GM12878 (cell line): ENCODE measurements at regions not wholly inside any gene's neighbourhood (a gene's known extent, or its start where the extent isn't known, plus 50 kb on each side); places are given as distances from the start of the nearest gene placed in this dataset.

ENCODE experiments used
- ASH2L ChIP-seq: fragments of 300-600, 200-600 bp; sonication (generic); IDR thresholded peaks from 2 replicates; pipeline ENCODE4 v1.6.1; 2017; ENCODE audit warnings: low read depth, mild to moderate bottlenecking, borderline replicate concordance
- BACH1 ChIP-seq: fragments of 450-650 bp; IDR thresholded peaks from 2 replicates; pipeline ENCODE4 v1.6.1; 2017; ENCODE audit warnings: mild to moderate bottlenecking, borderline replicate concordance
- CBFB ChIP-seq: IDR thresholded peaks from 2 replicates; pipeline ENCODE4 v1.6.1; 2016; ENCODE audit warnings: antibody characterized with exemption, low read depth
- FOS ChIP-seq: IDR thresholded peaks from 3 replicates; pipeline ENCODE4 v1.6.1; 2011; ENCODE audit warnings: borderline replicate concordance; ENCODE audit not compliant: insufficient read length; ENCODE audit errors: extremely low read depth
- MXI1 ChIP-seq: fragments of 150-350 bp; IDR thresholded peaks from 2 replicates; pipeline ENCODE4 v1.6.1; 2011; ENCODE audit warnings: low read depth, mild to moderate bottlenecking, inconsistent platforms, low read length, improper control_type of control experiment
- MYB ChIP-seq: fragments of 150-350 bp; IDR thresholded peaks from 2 replicates; pipeline ENCODE4 v1.6.1; 2014; ENCODE audit warnings: mild to moderate bottlenecking, low read depth, low read length, borderline replicate concordance
- TBL1XR1 ChIP-seq: IDR thresholded peaks from 2 replicates; pipeline ENCODE4 v1.6.1; 2012; ENCODE audit warnings: low read depth, low read length, improper control_type of control experiment
- TF ChIP-seq, protein P1 (sequence below): IDR thresholded peaks from 2 replicates; pipeline ENCODE4 v1.6.1; 2011; ENCODE audit warnings: mild to moderate bottlenecking, low read depth, low read length, moderate library complexity; ENCODE audit not compliant: insufficient replicate concordance
- TF ChIP-seq, protein P2 (sequence below): fragments of 450-650 bp; conservative IDR thresholded peaks from 2 replicates; pipeline ENCODE4 v1.6.1; 2017; ENCODE audit warnings: mild to moderate bottlenecking, moderate library complexity
- TF ChIP-seq, protein P3 (sequence below): IDR thresholded peaks from 2 replicates; pipeline ENCODE4 v1.6.1; 2012; ENCODE audit warnings: low read depth, low read length, improper control_type of control experiment

DNA sequence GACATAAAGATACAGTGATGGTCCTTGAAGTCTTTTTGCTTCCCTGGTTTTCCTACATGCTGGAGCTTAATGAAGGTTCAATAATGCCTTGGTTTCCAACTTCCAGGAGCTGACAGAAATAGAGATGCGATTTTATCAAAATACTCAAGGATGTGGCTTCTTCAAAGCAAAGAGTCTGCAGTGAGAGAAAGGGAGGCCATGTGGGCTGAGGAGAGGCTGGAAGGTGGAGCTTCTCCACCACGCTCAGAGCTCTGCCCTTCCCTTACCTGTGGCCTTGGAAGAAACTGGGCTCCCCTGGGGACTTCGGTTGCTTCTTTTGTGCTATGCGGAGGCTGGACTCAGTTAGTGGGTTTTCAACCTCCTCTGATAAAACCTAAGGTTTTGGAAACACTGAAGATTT, 175.0 kb upstream of the APCDD1 start (continued):
- TF ChIP-seq CBFB (no peak), MXI1 (no peak), FOS (no peak), BACH1 (no peak), ASH2L (no peak), MYB (no peak), TBL1XR1 (no peak)
- TF ChIP-seq, protein P1, sequence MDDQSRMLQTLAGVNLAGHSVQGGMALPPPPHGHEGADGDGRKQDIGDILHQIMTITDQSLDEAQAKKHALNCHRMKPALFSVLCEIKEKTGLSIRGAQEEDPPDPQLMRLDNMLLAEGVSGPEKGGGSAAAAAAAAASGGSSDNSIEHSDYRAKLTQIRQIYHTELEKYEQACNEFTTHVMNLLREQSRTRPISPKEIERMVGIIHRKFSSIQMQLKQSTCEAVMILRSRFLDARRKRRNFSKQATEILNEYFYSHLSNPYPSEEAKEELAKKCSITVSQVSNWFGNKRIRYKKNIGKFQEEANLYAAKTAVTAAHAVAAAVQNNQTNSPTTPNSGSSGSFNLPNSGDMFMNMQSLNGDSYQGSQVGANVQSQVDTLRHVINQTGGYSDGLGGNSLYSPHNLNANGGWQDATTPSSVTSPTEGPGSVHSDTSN: no peak
- TF ChIP-seq, protein P2, sequence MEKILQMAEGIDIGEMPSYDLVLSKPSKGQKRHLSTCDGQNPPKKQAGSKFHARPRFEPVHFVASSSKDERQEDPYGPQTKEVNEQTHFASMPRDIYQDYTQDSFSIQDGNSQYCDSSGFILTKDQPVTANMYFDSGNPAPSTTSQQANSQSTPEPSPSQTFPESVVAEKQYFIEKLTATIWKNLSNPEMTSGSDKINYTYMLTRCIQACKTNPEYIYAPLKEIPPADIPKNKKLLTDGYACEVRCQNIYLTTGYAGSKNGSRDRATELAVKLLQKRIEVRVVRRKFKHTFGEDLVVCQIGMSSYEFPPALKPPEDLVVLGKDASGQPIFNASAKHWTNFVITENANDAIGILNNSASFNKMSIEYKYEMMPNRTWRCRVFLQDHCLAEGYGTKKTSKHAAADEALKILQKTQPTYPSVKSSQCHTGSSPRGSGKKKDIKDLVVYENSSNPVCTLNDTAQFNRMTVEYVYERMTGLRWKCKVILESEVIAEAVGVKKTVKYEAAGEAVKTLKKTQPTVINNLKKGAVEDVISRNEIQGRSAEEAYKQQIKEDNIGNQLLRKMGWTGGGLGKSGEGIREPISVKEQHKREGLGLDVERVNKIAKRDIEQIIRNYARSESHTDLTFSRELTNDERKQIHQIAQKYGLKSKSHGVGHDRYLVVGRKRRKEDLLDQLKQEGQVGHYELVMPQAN: no peak
- TF ChIP-seq, protein P3, sequence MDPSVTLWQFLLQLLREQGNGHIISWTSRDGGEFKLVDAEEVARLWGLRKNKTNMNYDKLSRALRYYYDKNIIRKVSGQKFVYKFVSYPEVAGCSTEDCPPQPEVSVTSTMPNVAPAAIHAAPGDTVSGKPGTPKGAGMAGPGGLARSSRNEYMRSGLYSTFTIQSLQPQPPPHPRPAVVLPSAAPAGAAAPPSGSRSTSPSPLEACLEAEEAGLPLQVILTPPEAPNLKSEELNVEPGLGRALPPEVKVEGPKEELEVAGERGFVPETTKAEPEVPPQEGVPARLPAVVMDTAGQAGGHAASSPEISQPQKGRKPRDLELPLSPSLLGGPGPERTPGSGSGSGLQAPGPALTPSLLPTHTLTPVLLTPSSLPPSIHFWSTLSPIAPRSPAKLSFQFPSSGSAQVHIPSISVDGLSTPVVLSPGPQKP: no peak
